Lower lobe of right lung (tissue), 2 donors: ENCODE measurements at regions not wholly inside any gene's neighbourhood (a gene's known extent, or its start where the extent isn't known, plus 50 kb on each side); places are given as distances from the start of the nearest gene placed in this dataset.

Source experiments
- ATAC-seq, 2 donors: fragments of 200-7000 bp; cut with Tn5 transposase; one replicate each; pipeline ENCODE4 v1.9.1; 2020 to 2022; ENCODE audit warnings: mild to moderate bottlenecking in 2 of 2, moderate library complexity in 2 of 2
- DNase-seq: peaks from one replicate; pipeline ENCODE4 v3.0.0-alpha.2; 2020
- H3K27ac ChIP-seq: fragments of 200-600 bp; one replicate; pipeline ENCODE4 v1.8.0; 2022
- H3K27me3 ChIP-seq: fragments of 200-600 bp; one replicate; pipeline ENCODE4 v1.8.0; 2022; ENCODE audit warnings: low read depth
- H3K36me3 ChIP-seq: fragments of 200-600 bp; one replicate; pipeline ENCODE4 v1.8.0; 2022; ENCODE audit warnings: mild to moderate bottlenecking
- H3K4me1 ChIP-seq: fragments of 200-600 bp; one replicate; pipeline ENCODE4 v1.8.0; 2022
- H3K4me3 ChIP-seq: fragments of 200-600 bp; one replicate; pipeline ENCODE4 v1.8.0; 2022; ENCODE audit warnings: mild to moderate bottlenecking
- H3K9me3 ChIP-seq: fragments of 200-600 bp; one replicate; pipeline ENCODE4 v1.8.0; 2022
- CTCF ChIP-seq: fragments of 200-600 bp; IDR thresholded peaks from one replicate; pipeline ENCODE4 v1.8.0; 2022; ENCODE audit warnings: antibody characterized with exemption, mild to moderate bottlenecking
- intact Hi-C: fragments of 100-400 bp; cut with DNase I; formaldehyde crosslinking; loops from one replicate; pipeline ENCODE4 v1.11.0; 2022
- donor health status: DM: no; HTN: yes; CAD: no; lungs with severe emphysema.

GRCh38 chr7:23967949-23968599, 258.1 kb downstream of the STK31 start:
- no peak for DNase-seq
- no peak overlapping the region for H3K4me3 ChIP-seq
- H3K27ac ChIP-seq: no peak overlapping the region
- H3K4me1 ChIP-seq: no peaks in the 10 kb centered on the region
- no peaks in the 10 kb centered on the region for H3K9me3 ChIP-seq
- H3K36me3 ChIP-seq: no peaks in the 10 kb centered on the region
- intact Hi-C loops: no loop called here
- no peak for ATAC-seq
- H3K27me3 ChIP-seq: no peaks in the 10 kb centered on the region
- TF ChIP-seq CTCF: no peak

GRCh38 chr7:23968791-23969190, 258.8 kb downstream of the STK31 start:
- Histone ChIP-seq H3K9me3 (no peaks in the 10 kb centered on the region), H3K27ac (no peak overlapping the region), H3K4me3 (no peak overlapping the region), H3K36me3 (no peaks in the 10 kb centered on the region), H3K4me1 (no peaks in the 10 kb centered on the region), H3K27me3 (no peaks in the 10 kb centered on the region)
- no peak for TF ChIP-seq CTCF
- DNase-seq (no peak), ATAC-seq (no peak)
- intact Hi-C loops: no loop called here

GRCh38 chr7:23969443-23969842, 259.4 kb downstream of the STK31 start:
- Histone ChIP-seq H3K36me3 (no peaks in the 10 kb centered on the region), H3K27me3 (no peaks in the 10 kb centered on the region), H3K4me1 (no peaks in the 10 kb centered on the region), H3K9me3 (no peaks in the 10 kb centered on the region), H3K4me3 (no peak overlapping the region), H3K27ac (no peak overlapping the region)
- no peak for DNase-seq
- ATAC-seq: no peak
- intact Hi-C loops: no loop called here
- TF ChIP-seq CTCF: no peak

- Histone ChIP-seq H3K9me3 (no peaks in the 10 kb centered on the region), H3K36me3 (no peaks in the 10 kb centered on the region), H3K4me3 (no peak overlapping the region), H3K27me3 (no peaks in the 10 kb centered on the region), H3K4me1 (no peaks in the 10 kb centered on the region), H3K27ac (no peak overlapping the region)
- intact Hi-C loops: no loop called here
- no peak for ATAC-seq
- DNase-seq: no peak
- no peak for TF ChIP-seq CTCF
Observed at GRCh38 chr7:23970193-23970592, 260.2 kb downstream of the STK31 start.

GRCh38 chr7:23971031-23971430, 261.0 kb downstream of the STK31 start:
- ATAC-seq: no peak
- Histone ChIP-seq H3K4me1 (no peaks in the 10 kb centered on the region), H3K27ac (no peak overlapping the region), H3K9me3 (no peaks in the 10 kb centered on the region), H3K36me3 (no peaks in the 10 kb centered on the region), H3K4me3 (no peak overlapping the region), H3K27me3 (no peaks in the 10 kb centered on the region)
- TF ChIP-seq CTCF: no peak
- no peak for DNase-seq
- intact Hi-C loops: no loop called here

GRCh38 chr7:23972057-23972456, 262.0 kb downstream of the STK31 start:
- no peak for TF ChIP-seq CTCF
- no peak for ATAC-seq

More at GRCh38 chr7:23972057-23972456, 262.0 kb downstream of the STK31 start:
- H3K27ac ChIP-seq: no peak overlapping the region
- H3K4me3 ChIP-seq: no peak overlapping the region
- H3K27me3 ChIP-seq: no peaks in the 10 kb centered on the region
- intact Hi-C loops: no loop called here
- no peaks in the 10 kb centered on the region for H3K36me3 ChIP-seq
- no peak for DNase-seq
- no peaks in the 10 kb centered on the region for H3K9me3 ChIP-seq
- no peaks in the 10 kb centered on the region for H3K4me1 ChIP-seq
